K562 (cell line): ENCODE measurements at regions not wholly inside any gene's neighbourhood (a gene's known extent, or its start where the extent isn't known, plus 50 kb on each side); places are given as distances from the start of the nearest gene placed in this dataset.

Experiments
- CEBPB ChIP-seq: fragments of 450-650 bp; IDR thresholded peaks from 2 replicates; pipeline ENCODE4 v1.6.1; 2016; ENCODE audit warnings: missing genetic modification characterization, missing compliant biosample characterization
- CHD2 ChIP-seq: IDR thresholded peaks from 2 replicates; pipeline ENCODE4 v1.6.1; 2011; ENCODE audit warnings: low read depth, low read length
- POLR3A ChIP-seq: IDR thresholded peaks from 2 replicates; pipeline ENCODE4 v1.6.1; 2011; ENCODE audit warnings: borderline replicate concordance, mild to moderate bottlenecking, moderate library complexity; ENCODE audit not compliant: insufficient read length, insufficient read depth; ENCODE audit errors: extremely low read depth
- SREBF2 ChIP-seq: sonication (generic); formaldehyde crosslinking; IDR thresholded peaks from 2 replicates; pipeline ENCODE4 v1.4.0; 2020; ENCODE audit warnings: mild to moderate bottlenecking, missing genetic modification reagents
- TF ChIP-seq, protein P1 (sequence below): fragments of 450-650 bp; IDR thresholded peaks from 2 replicates; pipeline ENCODE4 v1.6.1; 2016; ENCODE audit warnings: mild to moderate bottlenecking, moderate library complexity
- TF ChIP-seq, protein P2 (sequence below): sonication (generic); formaldehyde crosslinking; IDR thresholded peaks from 2 replicates; pipeline ENCODE4 v1.8.1; 2023; ENCODE audit warnings: mild to moderate bottlenecking, missing genetic modification reagents

DNA sequence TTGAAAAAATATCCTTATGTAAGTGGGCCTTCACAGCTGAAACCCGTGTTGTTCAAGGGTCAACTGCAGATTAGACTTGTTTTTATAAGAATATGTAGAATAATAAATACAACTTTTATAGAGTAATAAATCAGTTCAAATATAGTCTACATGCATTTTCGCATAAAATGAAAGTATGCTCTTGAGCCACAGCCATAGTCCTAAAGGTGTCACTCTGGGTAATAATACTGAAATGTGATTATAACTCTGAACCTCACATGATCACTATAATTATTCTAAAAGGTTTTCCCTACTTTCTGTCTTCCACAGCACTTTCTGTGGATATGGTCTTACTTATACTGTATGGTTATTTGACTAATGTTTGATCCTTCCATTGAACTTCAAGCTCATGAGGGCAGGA is 185.8 kb downstream of the SLC6A15 start:
- no peak for TF ChIP-seq CHD2
- TF ChIP-seq, protein P1, sequence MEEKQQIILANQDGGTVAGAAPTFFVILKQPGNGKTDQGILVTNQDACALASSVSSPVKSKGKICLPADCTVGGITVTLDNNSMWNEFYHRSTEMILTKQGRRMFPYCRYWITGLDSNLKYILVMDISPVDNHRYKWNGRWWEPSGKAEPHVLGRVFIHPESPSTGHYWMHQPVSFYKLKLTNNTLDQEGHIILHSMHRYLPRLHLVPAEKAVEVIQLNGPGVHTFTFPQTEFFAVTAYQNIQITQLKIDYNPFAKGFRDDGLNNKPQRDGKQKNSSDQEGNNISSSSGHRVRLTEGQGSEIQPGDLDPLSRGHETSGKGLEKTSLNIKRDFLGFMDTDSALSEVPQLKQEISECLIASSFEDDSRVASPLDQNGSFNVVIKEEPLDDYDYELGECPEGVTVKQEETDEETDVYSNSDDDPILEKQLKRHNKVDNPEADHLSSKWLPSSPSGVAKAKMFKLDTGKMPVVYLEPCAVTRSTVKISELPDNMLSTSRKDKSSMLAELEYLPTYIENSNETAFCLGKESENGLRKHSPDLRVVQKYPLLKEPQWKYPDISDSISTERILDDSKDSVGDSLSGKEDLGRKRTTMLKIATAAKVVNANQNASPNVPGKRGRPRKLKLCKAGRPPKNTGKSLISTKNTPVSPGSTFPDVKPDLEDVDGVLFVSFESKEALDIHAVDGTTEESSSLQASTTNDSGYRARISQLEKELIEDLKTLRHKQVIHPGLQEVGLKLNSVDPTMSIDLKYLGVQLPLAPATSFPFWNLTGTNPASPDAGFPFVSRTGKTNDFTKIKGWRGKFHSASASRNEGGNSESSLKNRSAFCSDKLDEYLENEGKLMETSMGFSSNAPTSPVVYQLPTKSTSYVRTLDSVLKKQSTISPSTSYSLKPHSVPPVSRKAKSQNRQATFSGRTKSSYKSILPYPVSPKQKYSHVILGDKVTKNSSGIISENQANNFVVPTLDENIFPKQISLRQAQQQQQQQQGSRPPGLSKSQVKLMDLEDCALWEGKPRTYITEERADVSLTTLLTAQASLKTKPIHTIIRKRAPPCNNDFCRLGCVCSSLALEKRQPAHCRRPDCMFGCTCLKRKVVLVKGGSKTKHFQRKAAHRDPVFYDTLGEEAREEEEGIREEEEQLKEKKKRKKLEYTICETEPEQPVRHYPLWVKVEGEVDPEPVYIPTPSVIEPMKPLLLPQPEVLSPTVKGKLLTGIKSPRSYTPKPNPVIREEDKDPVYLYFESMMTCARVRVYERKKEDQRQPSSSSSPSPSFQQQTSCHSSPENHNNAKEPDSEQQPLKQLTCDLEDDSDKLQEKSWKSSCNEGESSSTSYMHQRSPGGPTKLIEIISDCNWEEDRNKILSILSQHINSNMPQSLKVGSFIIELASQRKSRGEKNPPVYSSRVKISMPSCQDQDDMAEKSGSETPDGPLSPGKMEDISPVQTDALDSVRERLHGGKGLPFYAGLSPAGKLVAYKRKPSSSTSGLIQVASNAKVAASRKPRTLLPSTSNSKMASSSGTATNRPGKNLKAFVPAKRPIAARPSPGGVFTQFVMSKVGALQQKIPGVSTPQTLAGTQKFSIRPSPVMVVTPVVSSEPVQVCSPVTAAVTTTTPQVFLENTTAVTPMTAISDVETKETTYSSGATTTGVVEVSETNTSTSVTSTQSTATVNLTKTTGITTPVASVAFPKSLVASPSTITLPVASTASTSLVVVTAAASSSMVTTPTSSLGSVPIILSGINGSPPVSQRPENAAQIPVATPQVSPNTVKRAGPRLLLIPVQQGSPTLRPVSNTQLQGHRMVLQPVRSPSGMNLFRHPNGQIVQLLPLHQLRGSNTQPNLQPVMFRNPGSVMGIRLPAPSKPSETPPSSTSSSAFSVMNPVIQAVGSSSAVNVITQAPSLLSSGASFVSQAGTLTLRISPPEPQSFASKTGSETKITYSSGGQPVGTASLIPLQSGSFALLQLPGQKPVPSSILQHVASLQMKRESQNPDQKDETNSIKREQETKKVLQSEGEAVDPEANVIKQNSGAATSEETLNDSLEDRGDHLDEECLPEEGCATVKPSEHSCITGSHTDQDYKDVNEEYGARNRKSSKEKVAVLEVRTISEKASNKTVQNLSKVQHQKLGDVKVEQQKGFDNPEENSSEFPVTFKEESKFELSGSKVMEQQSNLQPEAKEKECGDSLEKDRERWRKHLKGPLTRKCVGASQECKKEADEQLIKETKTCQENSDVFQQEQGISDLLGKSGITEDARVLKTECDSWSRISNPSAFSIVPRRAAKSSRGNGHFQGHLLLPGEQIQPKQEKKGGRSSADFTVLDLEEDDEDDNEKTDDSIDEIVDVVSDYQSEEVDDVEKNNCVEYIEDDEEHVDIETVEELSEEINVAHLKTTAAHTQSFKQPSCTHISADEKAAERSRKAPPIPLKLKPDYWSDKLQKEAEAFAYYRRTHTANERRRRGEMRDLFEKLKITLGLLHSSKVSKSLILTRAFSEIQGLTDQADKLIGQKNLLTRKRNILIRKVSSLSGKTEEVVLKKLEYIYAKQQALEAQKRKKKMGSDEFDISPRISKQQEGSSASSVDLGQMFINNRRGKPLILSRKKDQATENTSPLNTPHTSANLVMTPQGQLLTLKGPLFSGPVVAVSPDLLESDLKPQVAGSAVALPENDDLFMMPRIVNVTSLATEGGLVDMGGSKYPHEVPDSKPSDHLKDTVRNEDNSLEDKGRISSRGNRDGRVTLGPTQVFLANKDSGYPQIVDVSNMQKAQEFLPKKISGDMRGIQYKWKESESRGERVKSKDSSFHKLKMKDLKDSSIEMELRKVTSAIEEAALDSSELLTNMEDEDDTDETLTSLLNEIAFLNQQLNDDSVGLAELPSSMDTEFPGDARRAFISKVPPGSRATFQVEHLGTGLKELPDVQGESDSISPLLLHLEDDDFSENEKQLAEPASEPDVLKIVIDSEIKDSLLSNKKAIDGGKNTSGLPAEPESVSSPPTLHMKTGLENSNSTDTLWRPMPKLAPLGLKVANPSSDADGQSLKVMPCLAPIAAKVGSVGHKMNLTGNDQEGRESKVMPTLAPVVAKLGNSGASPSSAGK: no peak
- no peak for TF ChIP-seq POLR3A
- TF ChIP-seq, protein P2, sequence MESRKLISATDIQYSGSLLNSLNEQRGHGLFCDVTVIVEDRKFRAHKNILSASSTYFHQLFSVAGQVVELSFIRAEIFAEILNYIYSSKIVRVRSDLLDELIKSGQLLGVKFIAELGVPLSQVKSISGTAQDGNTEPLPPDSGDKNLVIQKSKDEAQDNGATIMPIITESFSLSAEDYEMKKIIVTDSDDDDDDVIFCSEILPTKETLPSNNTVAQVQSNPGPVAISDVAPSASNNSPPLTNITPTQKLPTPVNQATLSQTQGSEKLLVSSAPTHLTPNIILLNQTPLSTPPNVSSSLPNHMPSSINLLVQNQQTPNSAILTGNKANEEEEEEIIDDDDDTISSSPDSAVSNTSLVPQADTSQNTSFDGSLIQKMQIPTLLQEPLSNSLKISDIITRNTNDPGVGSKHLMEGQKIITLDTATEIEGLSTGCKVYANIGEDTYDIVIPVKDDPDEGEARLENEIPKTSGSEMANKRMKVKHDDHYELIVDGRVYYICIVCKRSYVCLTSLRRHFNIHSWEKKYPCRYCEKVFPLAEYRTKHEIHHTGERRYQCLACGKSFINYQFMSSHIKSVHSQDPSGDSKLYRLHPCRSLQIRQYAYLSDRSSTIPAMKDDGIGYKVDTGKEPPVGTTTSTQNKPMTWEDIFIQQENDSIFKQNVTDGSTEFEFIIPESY (CRISPR knock-in tag): no peak
- no peak for TF ChIP-seq SREBF2 (CRISPR knock-in tag)
- TF ChIP-seq CEBPB (tag): no peak
